SU-DHL-6 (cell line): ENCODE measurements at regions not wholly inside any gene's neighbourhood (a gene's known extent, or its start where the extent isn't known, plus 50 kb on each side); places are given as distances from the start of the nearest gene placed in this dataset.

Experiments
- EZH2phosphoT487 ChIP-seq: fragments of 200-600 bp; sonication (generic), shearing (Covaris generic); conservative IDR thresholded peaks from 2 replicates; pipeline ENCODE4 v1.6.1; 2018; ENCODE audit warnings: mild to moderate bottlenecking, antibody characterized with exemption, low read length, moderate library complexity, mixed read lengths
- TF ChIP-seq, protein P1 (sequence below): fragments of 200-600 bp; sonication (generic); IDR thresholded peaks from one replicate; pipeline ENCODE4 v1.5.1; 2017; ENCODE audit warnings: antibody characterized with exemption, mild to moderate bottlenecking, low read length, moderate library complexity; ENCODE audit not compliant: insufficient read depth, poor library complexity, severe bottlenecking

DNA sequence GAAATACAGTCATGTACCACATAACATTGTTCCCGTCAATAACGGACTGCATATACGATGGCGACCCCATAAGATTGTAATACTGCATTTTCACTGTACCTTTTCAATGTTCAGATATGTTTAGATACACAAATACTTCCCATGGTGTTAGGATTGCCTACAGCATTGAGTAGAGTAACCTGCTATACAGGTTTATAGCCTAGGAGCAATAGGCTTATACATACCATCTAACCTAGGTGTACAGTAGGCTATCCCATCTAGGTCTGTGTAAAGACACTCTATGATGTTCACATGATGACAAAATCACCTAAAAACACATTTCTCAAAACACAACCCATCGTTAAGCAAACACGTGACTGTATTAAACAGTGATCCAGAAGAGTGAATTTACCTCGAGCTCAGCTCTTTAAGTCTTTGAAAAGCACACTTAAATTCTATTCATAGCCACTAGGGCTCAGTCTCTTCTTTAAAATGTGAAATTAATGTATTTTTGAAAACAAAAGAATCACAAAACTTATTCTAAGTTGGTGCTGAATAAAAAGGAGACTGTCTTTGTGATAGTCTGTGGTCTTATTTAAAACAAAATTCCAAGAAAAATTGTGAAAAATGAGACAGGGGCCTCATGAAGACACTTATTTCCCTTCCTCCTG, 239.1 kb upstream of the ARID2 start:
- TF ChIP-seq, protein P1, sequence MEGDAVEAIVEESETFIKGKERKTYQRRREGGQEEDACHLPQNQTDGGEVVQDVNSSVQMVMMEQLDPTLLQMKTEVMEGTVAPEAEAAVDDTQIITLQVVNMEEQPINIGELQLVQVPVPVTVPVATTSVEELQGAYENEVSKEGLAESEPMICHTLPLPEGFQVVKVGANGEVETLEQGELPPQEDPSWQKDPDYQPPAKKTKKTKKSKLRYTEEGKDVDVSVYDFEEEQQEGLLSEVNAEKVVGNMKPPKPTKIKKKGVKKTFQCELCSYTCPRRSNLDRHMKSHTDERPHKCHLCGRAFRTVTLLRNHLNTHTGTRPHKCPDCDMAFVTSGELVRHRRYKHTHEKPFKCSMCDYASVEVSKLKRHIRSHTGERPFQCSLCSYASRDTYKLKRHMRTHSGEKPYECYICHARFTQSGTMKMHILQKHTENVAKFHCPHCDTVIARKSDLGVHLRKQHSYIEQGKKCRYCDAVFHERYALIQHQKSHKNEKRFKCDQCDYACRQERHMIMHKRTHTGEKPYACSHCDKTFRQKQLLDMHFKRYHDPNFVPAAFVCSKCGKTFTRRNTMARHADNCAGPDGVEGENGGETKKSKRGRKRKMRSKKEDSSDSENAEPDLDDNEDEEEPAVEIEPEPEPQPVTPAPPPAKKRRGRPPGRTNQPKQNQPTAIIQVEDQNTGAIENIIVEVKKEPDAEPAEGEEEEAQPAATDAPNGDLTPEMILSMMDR: no peak
- no peak for TF ChIP-seq EZH2phosphoT487
